ENCODE measurements at regions not wholly inside any gene's neighbourhood (a gene's known extent, or its start where the extent isn't known, plus 50 kb on each side); places are given as distances from the start of the nearest gene placed in this dataset.

DNA sequence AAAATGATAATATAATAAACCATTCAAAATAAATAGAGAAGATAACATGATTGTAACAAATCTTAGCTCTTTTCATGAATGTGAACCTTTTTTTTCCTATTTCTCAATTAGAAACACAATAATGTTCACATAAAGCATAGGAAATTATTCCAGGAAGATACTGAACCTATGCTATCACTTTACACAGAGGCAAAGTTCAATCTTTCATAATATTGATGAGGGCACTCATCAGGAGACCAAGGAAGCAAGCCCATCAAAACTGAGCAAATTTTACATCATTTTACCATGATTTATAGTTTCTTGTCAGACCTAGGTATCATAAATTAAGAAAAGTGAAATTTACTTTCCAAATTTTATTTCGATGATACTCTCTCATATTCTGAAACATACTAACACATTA lies 938.5 kb downstream of the TBC1D32 start:
- DNase-seq = no peak
- H3K27ac ChIP-seq = no peak overlapping the region
- H3K27me3 ChIP-seq = no peaks in the 10 kb centered on the region
- H3K36me3 ChIP-seq = no peaks in the 10 kb centered on the region
- no peaks in the 10 kb centered on the region for H3K9me3 ChIP-seq
- H3K4me3 ChIP-seq = no peak overlapping the region
- intact Hi-C loops (cut with DNase I; ENCODE audit: low total_unique reads) = no loop called here
- H3K4me1 ChIP-seq = no peaks in the 10 kb centered on the region
- TF ChIP-seq, protein P1, sequence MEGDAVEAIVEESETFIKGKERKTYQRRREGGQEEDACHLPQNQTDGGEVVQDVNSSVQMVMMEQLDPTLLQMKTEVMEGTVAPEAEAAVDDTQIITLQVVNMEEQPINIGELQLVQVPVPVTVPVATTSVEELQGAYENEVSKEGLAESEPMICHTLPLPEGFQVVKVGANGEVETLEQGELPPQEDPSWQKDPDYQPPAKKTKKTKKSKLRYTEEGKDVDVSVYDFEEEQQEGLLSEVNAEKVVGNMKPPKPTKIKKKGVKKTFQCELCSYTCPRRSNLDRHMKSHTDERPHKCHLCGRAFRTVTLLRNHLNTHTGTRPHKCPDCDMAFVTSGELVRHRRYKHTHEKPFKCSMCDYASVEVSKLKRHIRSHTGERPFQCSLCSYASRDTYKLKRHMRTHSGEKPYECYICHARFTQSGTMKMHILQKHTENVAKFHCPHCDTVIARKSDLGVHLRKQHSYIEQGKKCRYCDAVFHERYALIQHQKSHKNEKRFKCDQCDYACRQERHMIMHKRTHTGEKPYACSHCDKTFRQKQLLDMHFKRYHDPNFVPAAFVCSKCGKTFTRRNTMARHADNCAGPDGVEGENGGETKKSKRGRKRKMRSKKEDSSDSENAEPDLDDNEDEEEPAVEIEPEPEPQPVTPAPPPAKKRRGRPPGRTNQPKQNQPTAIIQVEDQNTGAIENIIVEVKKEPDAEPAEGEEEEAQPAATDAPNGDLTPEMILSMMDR (IDR thresholded peaks at IDR 0.05) = no peak

DNA sequence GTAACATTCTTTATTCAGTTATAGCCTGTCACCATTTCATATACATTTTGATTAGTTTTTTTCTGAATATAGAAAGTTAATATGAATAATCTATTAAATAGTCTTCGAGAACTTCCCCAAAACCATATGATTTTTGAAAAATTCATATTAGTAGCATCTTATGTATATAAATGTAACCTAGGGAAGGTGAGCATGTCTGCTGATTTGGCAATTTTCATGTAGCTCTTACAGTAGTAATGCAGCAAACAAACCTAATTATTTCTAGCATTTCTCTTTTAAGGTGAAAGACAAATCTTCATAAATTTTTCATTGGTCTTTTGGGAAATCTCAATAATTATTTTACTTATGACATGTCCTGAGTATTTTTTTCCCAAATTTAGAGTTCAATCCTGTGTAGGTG lies 939.0 kb downstream of the TBC1D32 start:
- no peak for DNase-seq
- Histone ChIP-seq H3K9me3 (no peaks in the 10 kb centered on the region), H3K27ac (no peak overlapping the region), H3K27me3 (no peaks in the 10 kb centered on the region), H3K36me3 (no peaks in the 10 kb centered on the region), H3K4me1 (no peaks in the 10 kb centered on the region), H3K4me3 (no peak overlapping the region)
- intact Hi-C loops (cut with DNase I; ENCODE audit: low total_unique reads) = no loop called here
- TF ChIP-seq, protein P1 (IDR thresholded peaks at IDR 0.05) = no peak

DNA sequence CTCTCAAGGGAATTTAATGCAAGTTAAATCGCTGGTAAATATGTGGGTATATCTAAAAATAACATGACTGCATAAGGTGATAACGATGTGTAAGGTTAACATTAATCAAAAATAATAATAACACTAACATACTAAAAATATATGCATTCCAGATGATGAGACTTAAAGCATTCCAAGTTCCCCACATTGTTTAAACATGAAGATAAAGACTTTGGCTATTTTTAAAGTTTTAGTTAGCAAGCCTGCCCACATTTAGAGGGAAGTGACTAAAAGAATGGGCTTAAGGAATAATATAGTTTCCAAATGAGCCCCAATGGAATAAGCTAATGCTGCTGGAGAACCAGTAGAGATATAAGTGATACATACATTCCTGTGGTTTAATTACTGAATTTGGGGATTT lies 941.3 kb downstream of the TBC1D32 start:
- DNase-seq = no peak
- no peaks in the 10 kb centered on the region for H3K9me3 ChIP-seq
- H3K27me3 ChIP-seq = no peaks in the 10 kb centered on the region
- intact Hi-C loops (cut with DNase I; ENCODE audit: low total_unique reads) = no loop called here
- no peaks in the 10 kb centered on the region for H3K4me1 ChIP-seq
- no peak overlapping the region for H3K27ac ChIP-seq
- no peaks in the 10 kb centered on the region for H3K36me3 ChIP-seq
- no peak overlapping the region for H3K4me3 ChIP-seq
- TF ChIP-seq, protein P1 (IDR thresholded peaks at IDR 0.05) = no peak

DNA sequence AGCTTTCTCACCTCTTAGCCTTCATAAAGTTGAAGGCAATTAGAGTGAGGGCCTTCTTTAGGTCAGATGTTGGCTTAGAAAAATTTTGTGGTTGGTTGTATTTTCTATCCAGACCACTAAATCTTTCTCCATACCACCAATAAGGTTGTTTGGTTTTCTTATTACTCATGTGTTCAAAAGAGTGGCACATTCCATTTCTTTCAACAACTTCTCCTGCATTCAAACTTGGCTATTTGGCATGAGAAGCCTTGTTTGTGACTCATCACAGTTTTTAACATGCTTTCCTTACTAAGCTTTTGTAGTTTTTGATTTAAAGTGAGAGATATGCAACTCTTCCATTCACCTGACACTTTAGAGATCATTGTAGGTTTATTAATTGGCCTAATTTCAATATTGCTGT lies 949.6 kb downstream of the TBC1D32 start:
- DNase-seq = no peak
- H3K36me3 ChIP-seq = no peaks in the 10 kb centered on the region
- TF ChIP-seq, protein P1 (IDR thresholded peaks at IDR 0.05) = no peak
- no peak overlapping the region for H3K27ac ChIP-seq
- H3K4me3 ChIP-seq = no peak overlapping the region
- no peaks in the 10 kb centered on the region for H3K4me1 ChIP-seq
- no peaks in the 10 kb centered on the region for H3K27me3 ChIP-seq
- intact Hi-C loops (cut with DNase I; ENCODE audit: low total_unique reads) = no loop called here
- no peaks in the 10 kb centered on the region for H3K9me3 ChIP-seq

DNA sequence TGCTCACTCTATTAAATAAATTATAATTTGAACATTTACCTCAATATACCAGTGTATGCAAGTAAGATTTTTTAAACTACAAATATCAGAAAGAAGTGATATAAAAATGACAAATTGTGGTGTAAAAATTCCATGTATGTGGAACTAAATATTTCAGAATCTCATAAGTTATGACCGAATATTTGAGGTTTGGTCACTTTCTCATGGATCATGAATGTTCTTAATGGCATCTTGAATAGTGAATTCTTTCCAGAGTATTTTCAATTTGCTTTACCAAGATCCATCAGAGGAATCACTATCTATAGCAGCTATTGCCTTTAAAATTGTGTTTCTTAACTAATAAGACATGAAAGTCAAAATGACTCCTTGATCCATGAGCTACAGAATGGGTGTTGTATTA lies 950.6 kb downstream of the TBC1D32 start:
- Histone ChIP-seq H3K4me1 (no peaks in the 10 kb centered on the region), H3K36me3 (no peaks in the 10 kb centered on the region), H3K4me3 (no peak overlapping the region), H3K9me3 (no peaks in the 10 kb centered on the region), H3K27ac (no peak overlapping the region), H3K27me3 (no peaks in the 10 kb centered on the region)
- DNase-seq = no peak
- TF ChIP-seq, protein P1 (IDR thresholded peaks at IDR 0.05) = no peak
- intact Hi-C loops (cut with DNase I; ENCODE audit: low total_unique reads) = no loop called here

DNA sequence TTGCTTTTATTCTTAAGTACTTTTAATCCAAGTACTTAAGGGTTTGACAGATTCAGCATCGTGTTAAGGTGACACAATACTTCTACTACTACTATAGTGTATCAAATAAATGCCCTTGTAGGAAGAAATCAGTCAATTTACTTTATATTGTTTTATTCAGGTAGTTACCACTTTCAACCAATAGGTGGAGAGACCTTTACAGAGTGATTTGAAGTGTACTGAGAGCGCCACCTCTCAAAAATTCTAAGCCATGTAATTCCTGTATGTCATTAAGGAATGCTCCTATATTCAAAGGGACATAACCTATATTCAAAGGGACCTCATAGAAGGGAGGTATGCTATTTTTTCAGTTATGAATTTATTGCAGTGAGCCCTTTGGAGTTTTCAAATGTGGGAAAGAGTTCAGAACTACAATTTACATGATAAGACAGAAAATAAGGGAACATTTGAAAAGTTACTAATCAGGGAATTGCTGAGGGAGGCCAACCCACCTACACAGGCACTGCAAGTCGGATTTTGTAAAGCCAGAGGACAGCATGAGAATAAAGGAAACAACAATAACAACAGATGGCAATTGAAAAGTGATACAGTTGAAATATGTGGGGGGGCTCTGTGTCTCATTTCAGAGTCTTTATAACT lies 955.6 kb downstream of the TBC1D32 start:
- Histone ChIP-seq H3K27ac (no peak overlapping the region), H3K27me3 (no peaks in the 10 kb centered on the region), H3K4me1 (no peaks in the 10 kb centered on the region), H3K4me3 (no peak overlapping the region), H3K9me3 (no peaks in the 10 kb centered on the region), H3K36me3 (no peaks in the 10 kb centered on the region)
- DNase-seq = no peak
- intact Hi-C loops (cut with DNase I; ENCODE audit: low total_unique reads) = no loop called here
- TF ChIP-seq, protein P1 (IDR thresholded peaks at IDR 0.05) = no peak

Data from tibial artery (tissue), 4 donors.